Daoy (cell line): ENCODE measurements at regions not wholly inside any gene's neighbourhood (a gene's known extent, or its start where the extent isn't known, plus 50 kb on each side); places are given as distances from the start of the nearest gene placed in this dataset.

ENCODE experiments used
- DNase-seq: peaks from one replicate; pipeline ENCODE4 v3.0.0-alpha.2; 2015; ENCODE audit warnings: low read depth

GRCh38 chr9:73745598-73745997 lies 593.9 kb downstream of the ANXA1 start:
- no peak for DNase-seq

GRCh38 chr9:73753171-73753570 lies 601.5 kb downstream of the ANXA1 start:
- DNase-seq, result peak; percentile 15

- DNase-seq, result no peak
Measured at GRCh38 chr9:73761905-73762304, 610.2 kb downstream of the ANXA1 start.

- DNase-seq, result no peak
Measured at GRCh38 chr9:73773896-73774295, 622.2 kb downstream of the ANXA1 start.

GRCh38 chr9:73775757-73776156 lies 624.1 kb downstream of the ANXA1 start:
- DNase-seq, result no peak

GRCh38 chr9:73780916-73781315 lies 629.3 kb downstream of the ANXA1 start:
- peak; percentile 77 for DNase-seq

- DNase-seq, result no peak
Measured at GRCh38 chr9:73782166-73782565, 630.5 kb downstream of the ANXA1 start.

- no peak for DNase-seq
Measured at GRCh38 chr9:73799446-73799845, 647.8 kb downstream of the ANXA1 start.

- DNase-seq, result no peak
Measured at GRCh38 chr9:73805111-73805510, 653.4 kb downstream of the ANXA1 start.

- no peak for DNase-seq
Measured at GRCh38 chr9:73805853-73806458, 654.3 kb downstream of the ANXA1 start.

GRCh38 chr9:73806876-73807275 lies 655.2 kb downstream of the ANXA1 start:
- DNase-seq, result no peak

GRCh38 chr9:73807952-73808351 lies 656.3 kb downstream of the ANXA1 start:
- no peak for DNase-seq

GRCh38 chr9:73810585-73811215 lies 659.0 kb downstream of the ANXA1 start:
- no peak for DNase-seq

GRCh38 chr9:73813546-73813945 lies 661.9 kb downstream of the ANXA1 start:
- DNase-seq, result no peak

- DNase-seq, result no peak
Measured at GRCh38 chr9:73816905-73817304, 665.2 kb downstream of the ANXA1 start.

GRCh38 chr9:73824671-73825070 lies 672.5 kb upstream of the RORB start:
- DNase-seq, result peak; percentile 34

- no peak for DNase-seq
Measured at GRCh38 chr9:73838871-73839270, 658.3 kb upstream of the RORB start.

GRCh38 chr9:73839471-73839870 lies 657.7 kb upstream of the RORB start:
- DNase-seq, result no peak

GRCh38 chr9:73841018-73841417 lies 656.1 kb upstream of the RORB start:
- DNase-seq, result no peak

GRCh38 chr9:73844135-73844534 lies 653.0 kb upstream of the RORB start:
- no peak for DNase-seq

GRCh38 chr9:73845539-73845938 lies 651.6 kb upstream of the RORB start:
- no peak for DNase-seq

GRCh38 chr9:73845954-73846690 lies 651.0 kb upstream of the RORB start:
- DNase-seq, result no peak

GRCh38 chr9:73847536-73847935 lies 649.6 kb upstream of the RORB start:
- DNase-seq, result no peak
